ENCODE measurements at regions not wholly inside any gene's neighbourhood (a gene's known extent, or its start where the extent isn't known, plus 50 kb on each side); places are given as distances from the start of the nearest gene placed in this dataset.
"Not testable (repeated sequence)": the region's sequence is repeated elsewhere in the genome, so short reads cannot be mapped to it uniquely, and the experiment has no call there.

DNA sequence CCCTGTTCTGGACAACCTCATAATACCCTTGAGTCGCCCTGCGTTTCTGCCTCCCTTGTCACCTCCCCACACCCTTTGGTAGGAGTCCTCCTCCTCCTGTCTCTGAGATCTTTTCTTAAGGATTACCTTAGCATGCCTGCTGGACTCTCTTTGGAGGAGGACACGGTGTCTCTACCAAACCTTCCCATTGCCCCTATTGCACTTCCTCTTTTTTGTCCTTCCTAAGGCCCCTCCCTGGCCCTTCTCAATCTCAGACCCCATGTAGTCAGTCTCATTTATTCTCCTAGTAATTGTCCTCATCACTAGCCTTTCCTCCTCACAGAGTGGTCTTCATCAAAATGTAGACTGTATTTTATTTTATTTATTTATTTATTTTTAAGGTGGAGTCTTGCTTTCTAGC is 335.0 kb upstream of the SFRP2 start:
- no peak overlapping the region for H3K27ac Mint-ChIP-seq
- no peaks in the 10 kb centered on the region for H3K9me3 Mint-ChIP-seq
- H3K4me3 Mint-ChIP-seq = no peak overlapping the region
- H3K4me1 Mint-ChIP-seq = no peaks in the 10 kb centered on the region
- no peak for DNase-seq
- H3K36me3 Mint-ChIP-seq = no peaks in the 10 kb centered on the region
- peaks cover 38% of the 10 kb centered on the region for H3K27me3 Mint-ChIP-seq

DNA sequence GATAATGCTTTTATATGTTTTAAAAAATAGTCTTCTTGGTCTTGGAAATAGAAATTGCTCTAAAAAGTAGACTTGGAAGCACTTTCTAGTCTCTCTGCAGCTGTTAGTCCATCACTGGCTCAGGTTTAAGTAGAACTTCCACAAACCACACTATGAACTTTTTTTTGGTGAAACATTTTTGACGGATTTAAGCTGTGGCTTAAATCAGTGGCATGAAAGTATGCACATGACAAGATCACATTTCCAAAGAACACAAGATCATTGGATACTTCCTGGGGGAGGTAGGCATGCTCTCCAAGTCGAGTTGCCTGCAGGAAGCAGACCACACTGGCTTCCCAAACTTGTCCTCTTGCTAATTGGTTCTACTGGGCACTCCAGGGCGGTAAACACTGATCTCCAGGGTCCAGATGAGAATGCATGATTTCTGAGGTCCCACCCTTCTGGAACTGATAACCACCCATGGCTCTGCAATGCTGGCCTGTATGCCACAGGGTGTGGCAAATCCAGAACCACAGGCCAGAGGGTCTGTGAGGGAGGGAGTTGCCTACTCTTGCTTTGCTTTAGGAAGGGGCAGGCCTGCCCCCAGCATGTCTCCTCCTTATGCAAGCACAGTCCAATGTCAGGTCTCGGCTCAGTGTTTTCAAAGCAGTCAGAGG is 331.9 kb upstream of the SFRP2 start:
- Mint-ChIP-seq H3K27ac (no peak overlapping the region), H3K27me3 (peaks cover 30% of the 10 kb centered on the region), H3K36me3 (no peaks in the 10 kb centered on the region), H3K4me1 (no peaks in the 10 kb centered on the region), H3K9me3 (no peaks in the 10 kb centered on the region), H3K4me3 (no peak overlapping the region)
- DNase-seq = no peak

DNA sequence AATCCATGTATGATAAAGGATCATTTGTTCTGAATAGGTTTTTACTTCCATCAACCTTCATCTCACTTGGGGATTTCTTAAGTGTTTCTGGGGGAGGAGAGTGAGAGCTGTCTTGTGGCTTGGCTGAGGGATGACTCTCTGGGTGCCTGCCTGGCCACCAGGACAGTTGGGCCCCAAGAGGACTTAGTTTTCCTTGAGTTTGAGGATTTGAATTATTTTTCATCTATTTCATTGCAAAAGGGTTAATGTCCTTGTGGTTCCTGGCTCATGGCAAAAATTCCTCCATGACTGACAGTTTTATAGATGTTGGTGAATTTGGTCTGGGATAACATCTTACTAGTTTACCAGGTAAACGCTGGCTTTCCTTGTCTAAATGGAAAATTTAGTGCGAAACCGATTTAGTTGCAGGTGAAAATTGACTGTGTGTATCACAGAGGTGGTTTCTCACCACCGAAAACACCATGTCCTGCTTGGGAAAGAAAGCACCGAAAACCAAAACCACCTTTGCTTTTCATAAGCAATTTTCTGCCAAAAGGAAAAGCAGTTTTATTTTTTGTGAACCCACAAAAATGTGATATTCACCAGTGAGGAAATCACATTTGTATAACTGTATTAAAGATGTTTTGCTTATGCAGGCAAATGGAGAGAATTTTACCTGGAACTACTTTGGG is 331.3 kb upstream of the SFRP2 start:
- peaks cover 27% of the 10 kb centered on the region for H3K27me3 Mint-ChIP-seq
- H3K27ac Mint-ChIP-seq = no peak overlapping the region
- H3K36me3 Mint-ChIP-seq = no peaks in the 10 kb centered on the region
- no peaks in the 10 kb centered on the region for H3K4me1 Mint-ChIP-seq
- DNase-seq = no peak
- H3K9me3 Mint-ChIP-seq = no peaks in the 10 kb centered on the region
- no peak overlapping the region for H3K4me3 Mint-ChIP-seq

DNA sequence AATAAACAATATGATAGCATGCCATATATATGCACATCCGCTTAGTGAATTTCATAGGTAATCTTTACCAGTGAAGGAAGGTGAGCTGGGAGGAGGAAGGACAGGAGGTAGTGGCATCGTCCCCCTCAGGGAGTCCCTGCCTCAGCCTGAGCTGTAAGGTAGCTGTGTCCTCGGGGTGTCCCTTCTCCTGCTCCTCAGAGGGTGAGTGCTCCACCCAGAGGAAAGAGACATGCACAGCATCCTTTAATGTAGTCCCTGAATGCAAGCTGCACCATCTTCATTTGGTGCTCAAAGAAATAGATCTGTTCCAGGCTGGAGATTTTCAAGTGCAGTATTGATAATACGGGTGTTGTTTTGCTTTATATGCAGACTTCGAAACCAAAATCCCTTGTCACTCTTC is 330.4 kb upstream of the SFRP2 start:
- Mint-ChIP-seq H3K4me1 (no peaks in the 10 kb centered on the region), H3K4me3 (no peak overlapping the region), H3K36me3 (no peaks in the 10 kb centered on the region), H3K27ac (no peak overlapping the region), H3K9me3 (no peaks in the 10 kb centered on the region), H3K27me3 (peaks cover 24% of the 10 kb centered on the region)
- DNase-seq = no peak

DNA sequence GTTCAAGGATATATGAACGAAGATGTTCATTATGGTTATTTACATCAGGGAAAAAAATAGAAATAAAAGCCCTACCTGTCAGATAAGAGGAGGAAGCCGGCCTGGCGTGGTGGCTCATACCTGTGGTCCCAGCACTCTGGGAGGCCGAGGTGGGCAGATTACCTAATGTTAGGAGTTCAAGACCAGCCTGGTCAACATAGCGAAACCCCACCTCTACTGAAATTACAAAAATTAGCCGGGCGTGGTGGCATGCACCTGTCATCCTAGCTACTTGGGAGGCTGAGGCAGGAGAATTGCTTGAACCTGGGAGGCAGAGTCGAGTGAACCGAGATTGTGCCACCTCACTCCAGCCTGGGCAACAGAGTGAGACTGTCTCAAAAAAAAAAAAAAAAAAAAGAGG is 328.8 kb upstream of the SFRP2 start:
- H3K4me3 Mint-ChIP-seq, H3K4me1 Mint-ChIP-seq, H3K36me3 Mint-ChIP-seq, H3K27ac Mint-ChIP-seq, DNase-seq, H3K9me3 Mint-ChIP-seq: not testable (repeated sequence)
- H3K27me3 Mint-ChIP-seq = peaks cover 21% of the 10 kb centered on the region

DNA sequence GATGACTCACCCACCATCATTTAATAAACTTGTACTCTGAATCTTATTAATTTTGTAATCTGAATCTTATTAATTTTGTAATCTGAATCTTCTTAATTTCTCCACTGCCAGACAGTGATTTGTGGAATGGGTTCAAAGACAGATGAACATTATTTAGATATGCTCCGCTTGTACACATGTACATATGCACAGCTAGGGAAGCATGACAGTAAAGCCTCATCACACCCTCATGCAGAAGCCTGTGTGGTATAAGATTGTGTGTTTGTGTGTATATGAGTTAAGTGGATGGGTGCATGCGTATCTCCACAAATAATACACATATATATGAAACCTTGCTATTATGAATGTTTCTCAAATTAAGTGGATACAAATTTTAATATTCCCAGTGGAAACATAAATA is 318.5 kb upstream of the SFRP2 start:
- DNase-seq = no peak
- Mint-ChIP-seq H3K4me1 (no peaks in the 10 kb centered on the region), H3K27me3 (peaks cover 25% of the 10 kb centered on the region), H3K9me3 (peaks cover 8% of the 10 kb centered on the region), H3K36me3 (no peaks in the 10 kb centered on the region), H3K27ac (no peak overlapping the region), H3K4me3 (no peak overlapping the region)

DNA sequence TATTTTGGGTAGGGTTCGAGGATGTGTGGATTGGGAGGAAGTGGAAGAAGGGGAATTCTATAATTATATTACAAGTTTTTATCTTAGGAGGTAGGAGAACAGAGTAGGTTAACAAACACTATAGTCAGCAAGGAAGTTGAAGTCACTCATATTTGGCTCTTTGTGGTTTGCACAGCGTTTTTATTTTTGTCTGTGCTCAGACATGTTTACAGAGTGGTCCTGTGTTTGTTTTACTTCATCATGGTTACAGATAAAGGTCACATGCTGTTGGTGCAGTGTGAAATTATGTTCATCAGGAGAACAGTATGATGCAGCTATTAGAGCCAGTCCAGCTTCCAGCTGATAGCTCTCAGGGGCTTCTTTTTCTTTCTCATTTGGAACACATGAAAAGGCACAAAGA is 299.9 kb upstream of the SFRP2 start:
- H3K36me3 Mint-ChIP-seq = no peaks in the 10 kb centered on the region
- no peak for DNase-seq
- H3K9me3 Mint-ChIP-seq = no peaks in the 10 kb centered on the region
- H3K27ac Mint-ChIP-seq = no peak overlapping the region
- no peak overlapping the region for H3K4me3 Mint-ChIP-seq
- peaks cover 15% of the 10 kb centered on the region for H3K27me3 Mint-ChIP-seq
- H3K4me1 Mint-ChIP-seq = no peaks in the 10 kb centered on the region

DNA sequence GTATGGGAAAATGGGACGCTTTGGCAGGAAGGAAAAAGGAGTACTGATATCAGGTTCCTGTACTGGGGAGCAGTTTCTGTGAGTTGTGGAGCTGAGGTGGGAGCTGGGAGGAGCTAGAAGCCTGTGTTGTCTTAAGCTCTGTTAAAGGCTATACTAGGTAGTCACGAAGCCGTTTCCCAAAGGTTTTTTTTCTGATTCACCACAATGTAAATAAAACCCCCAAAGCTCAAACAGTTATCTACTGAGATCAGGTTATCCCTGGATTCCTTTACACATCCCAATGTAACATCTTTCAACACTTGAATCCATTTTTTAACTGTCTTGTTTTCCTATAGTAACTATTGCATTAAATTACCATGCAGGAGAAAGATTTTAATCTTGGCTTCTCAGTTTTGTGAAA is 297.4 kb upstream of the SFRP2 start:
- H3K9me3 Mint-ChIP-seq = no peaks in the 10 kb centered on the region
- H3K27me3 Mint-ChIP-seq = peaks cover 8% of the 10 kb centered on the region
- no peaks in the 10 kb centered on the region for H3K36me3 Mint-ChIP-seq
- H3K4me3 Mint-ChIP-seq = no peak overlapping the region
- no peak for DNase-seq
- H3K27ac Mint-ChIP-seq = no peak overlapping the region
- H3K4me1 Mint-ChIP-seq = no peaks in the 10 kb centered on the region

DNA sequence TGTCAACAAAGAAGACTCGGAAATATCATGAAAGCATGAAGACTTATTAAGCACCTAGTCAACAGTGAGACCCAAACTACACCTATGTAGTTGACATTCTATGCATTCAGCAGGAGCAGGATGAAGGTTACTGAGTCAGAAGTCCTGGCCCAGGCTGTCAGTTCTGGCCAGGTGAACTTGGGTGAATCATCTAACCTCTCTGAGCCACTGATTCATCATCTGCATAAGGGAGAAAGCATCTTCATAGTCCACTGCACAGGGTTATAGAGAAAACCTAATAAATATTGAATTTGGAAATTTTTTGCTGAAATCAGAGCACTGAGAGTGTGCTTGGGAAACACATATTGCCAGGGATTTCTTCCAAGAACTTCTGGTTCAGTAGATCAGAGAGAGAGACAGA is 296.0 kb upstream of the SFRP2 start:
- no peaks in the 10 kb centered on the region for H3K4me1 Mint-ChIP-seq
- DNase-seq = no peak
- H3K9me3 Mint-ChIP-seq = no peaks in the 10 kb centered on the region
- H3K27ac Mint-ChIP-seq = no peak overlapping the region
- H3K36me3 Mint-ChIP-seq = no peaks in the 10 kb centered on the region
- peaks cover 8% of the 10 kb centered on the region for H3K27me3 Mint-ChIP-seq
- no peak overlapping the region for H3K4me3 Mint-ChIP-seq

DNA sequence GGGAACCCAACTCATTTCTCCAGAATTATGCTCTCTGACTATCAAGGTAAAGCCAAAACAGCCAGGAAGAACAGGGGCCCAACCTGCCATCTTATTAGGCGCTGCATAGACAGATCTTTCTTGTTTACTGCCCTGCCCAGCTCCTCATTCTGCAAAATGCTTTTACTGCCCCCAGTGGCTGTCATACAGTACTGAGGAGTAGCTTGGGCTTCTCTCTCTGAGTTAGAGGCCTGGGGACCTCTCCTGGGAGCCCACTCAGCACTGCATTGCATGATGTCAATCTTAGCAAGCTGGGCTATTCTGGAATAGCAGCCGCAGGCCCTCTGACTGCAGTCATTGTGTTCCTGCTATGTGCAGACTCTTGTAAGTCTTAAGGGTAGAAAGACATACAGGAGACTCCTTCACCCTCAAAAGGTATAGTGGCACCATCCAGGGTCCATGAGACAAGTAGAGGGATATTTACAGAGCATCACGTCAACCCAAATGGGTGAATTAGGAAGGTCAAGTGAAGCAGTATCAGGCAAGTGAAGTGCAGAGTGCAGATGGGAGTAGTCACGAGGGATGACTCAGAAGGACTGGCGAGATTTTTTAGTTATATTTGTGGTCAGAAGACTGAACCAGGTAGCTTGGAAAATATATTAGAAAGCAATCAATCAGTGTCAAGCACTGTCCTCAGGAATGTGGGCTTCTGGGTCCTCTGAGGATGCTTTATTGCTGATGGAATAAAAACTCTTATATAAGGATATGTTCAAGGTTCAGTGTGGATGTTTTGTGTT is 294.1 kb upstream of the SFRP2 start:
- H3K27ac Mint-ChIP-seq = no peak overlapping the region
- DNase-seq = no peak
- no peaks in the 10 kb centered on the region for H3K9me3 Mint-ChIP-seq
- H3K27me3 Mint-ChIP-seq = peaks cover 6% of the 10 kb centered on the region
- no peak overlapping the region for H3K4me3 Mint-ChIP-seq
- H3K36me3 Mint-ChIP-seq = no peaks in the 10 kb centered on the region
- H3K4me1 Mint-ChIP-seq = no peaks in the 10 kb centered on the region

DNA sequence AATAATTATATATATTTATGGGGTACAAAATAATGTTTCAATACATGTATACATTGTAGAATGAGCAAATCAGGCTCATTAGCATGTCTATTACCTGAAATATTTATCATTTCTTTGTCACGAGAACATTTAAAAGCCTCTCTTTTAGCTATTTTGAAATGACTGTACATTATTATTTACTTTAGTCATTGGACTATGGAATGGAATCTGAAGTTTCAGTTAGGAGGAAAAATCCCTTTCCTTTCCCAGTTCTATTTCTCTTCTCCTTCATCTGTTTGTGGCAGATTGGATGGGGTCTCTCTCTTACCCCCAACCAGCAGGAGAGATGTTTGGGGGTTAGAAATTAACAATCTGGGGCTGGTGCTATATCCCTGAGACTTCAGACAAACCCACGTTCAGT is 292.5 kb upstream of the SFRP2 start:
- no peak for DNase-seq
- H3K4me3 Mint-ChIP-seq = no peak overlapping the region
- no peak overlapping the region for H3K27ac Mint-ChIP-seq
- H3K27me3 Mint-ChIP-seq = peaks cover 3% of the 10 kb centered on the region
- no peaks in the 10 kb centered on the region for H3K4me1 Mint-ChIP-seq
- no peaks in the 10 kb centered on the region for H3K36me3 Mint-ChIP-seq
- no peaks in the 10 kb centered on the region for H3K9me3 Mint-ChIP-seq

DNA sequence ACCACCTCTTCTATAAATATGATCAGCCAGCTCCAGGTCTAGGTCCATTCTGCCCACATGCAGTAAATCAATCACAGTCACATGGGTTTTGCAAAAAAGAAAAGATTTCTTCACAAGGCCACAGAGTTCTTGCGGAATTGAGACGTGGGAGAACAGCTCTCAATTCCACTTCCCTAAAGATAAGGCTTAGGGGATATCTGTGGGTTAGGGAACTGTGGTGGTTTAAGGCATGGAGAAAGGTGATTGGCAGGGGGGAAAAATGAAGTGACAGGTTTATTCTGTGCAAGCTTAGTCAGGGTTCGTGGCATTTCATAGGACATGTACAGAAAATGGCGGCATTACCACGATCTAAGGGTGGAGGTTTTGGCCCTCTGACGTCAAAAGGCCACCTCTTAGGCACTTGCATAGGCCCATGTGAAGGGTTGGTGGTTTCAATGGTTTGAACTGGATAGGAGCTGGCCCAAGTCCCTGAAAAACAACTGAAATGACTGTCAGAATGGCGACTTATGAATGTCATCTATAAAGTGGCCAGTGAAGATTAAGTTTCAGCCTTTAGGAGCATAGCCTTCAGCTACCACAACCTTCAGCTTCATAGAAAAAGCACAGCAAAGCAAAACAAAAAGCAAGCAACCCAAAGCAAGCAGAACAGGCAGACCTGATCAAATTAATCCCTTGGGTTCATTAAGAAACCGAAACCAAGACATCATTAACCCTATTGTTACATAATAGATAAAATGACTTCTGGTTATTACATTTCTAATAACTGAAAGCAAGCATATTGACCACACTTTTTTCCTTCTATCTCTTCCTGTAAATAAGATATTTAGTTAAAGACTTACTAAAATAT is 289.8 kb upstream of the SFRP2 start:
- no peak for DNase-seq
- no peaks in the 10 kb centered on the region for H3K36me3 Mint-ChIP-seq
- H3K27me3 Mint-ChIP-seq = no peaks in the 10 kb centered on the region
- no peak overlapping the region for H3K4me3 Mint-ChIP-seq
- no peak overlapping the region for H3K27ac Mint-ChIP-seq
- no peaks in the 10 kb centered on the region for H3K4me1 Mint-ChIP-seq
- no peaks in the 10 kb centered on the region for H3K9me3 Mint-ChIP-seq

DNA sequence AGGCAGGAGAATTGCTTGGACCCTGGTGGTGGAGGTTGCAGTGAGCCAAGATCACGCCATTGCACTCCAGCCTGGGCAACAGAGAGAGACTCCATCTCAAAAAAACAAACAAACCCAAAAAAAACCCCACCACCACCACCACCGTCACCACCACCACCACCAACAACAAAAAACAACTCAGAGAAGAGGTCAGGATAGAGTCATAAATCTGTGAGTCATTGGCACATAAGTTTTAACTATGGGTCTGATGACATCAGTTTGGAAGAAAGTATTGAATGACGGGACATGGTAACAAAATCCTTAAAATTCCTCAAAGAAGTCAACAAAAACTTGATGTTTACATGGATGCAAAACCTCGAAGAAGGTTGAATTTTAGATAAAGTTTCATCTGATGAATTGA is 288.0 kb upstream of the SFRP2 start:
- Mint-ChIP-seq H3K4me1 (peaks cover 6% of the 10 kb centered on the region), H3K27me3 (no peaks in the 10 kb centered on the region), H3K27ac (no peak overlapping the region), H3K9me3 (peaks cover 9% of the 10 kb centered on the region), H3K36me3 (no peaks in the 10 kb centered on the region), H3K4me3 (no peak overlapping the region)
- no peak for DNase-seq

DNA sequence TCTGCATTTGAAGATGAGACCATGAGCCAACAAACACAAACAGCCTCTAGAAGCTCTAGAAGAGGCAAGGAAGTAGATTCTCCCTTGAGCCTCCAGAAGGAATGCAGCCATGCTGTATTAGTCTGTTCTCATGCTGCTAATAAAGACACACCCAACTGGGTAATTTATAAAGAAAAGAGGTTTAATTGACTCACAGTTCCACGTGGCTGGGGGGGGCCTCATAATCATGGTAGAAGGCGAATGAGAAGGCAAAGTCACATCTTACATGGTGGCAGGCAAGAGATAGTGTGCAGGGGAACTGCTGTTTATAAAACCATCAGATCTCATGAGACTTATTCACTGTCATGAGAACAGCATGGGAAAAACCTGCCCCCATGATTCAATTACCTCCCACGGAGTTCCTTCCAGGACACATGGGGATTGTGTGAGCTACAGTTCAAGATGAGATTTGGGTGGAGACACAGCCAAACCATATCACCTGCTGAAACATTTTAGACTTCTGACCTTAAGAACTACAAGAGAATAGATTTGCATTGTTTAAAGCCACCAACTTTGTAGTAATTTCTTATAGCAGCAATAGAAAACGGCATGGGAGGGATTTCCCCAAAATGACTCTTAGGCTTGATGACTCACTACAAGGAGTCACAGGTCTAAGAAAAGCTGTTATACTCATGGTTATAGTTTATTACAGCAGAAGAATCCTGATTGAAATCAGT is 284.4 kb upstream of the SFRP2 start:
- H3K36me3 Mint-ChIP-seq = no peaks in the 10 kb centered on the region
- H3K4me3 Mint-ChIP-seq = no peak overlapping the region
- no peak overlapping the region for H3K27ac Mint-ChIP-seq
- H3K27me3 Mint-ChIP-seq = peaks cover 19% of the 10 kb centered on the region
- H3K4me1 Mint-ChIP-seq = peaks cover 6% of the 10 kb centered on the region
- DNase-seq = peak; percentile 3
- H3K9me3 Mint-ChIP-seq = peaks cover 9% of the 10 kb centered on the region
